ENCODE measurements at regions not wholly inside any gene's neighbourhood (a gene's known extent, or its start where the extent isn't known, plus 50 kb on each side); places are given as distances from the start of the nearest gene placed in this dataset.

GRCh38 chr10:10141782-10142382 lies 875.8 kb upstream of the CELF2 start:
- no peak for DNase-seq (ENCODE audit: low read depth)
- no peak overlapping the region for H3K4me3 ChIP-seq (replicated peaks; ENCODE audit: low read depth, low read length)
- TF ChIP-seq CTCF (IDR thresholded peaks at IDR 0.05; ENCODE audit: low read length, missing control alignments), result no peak

GRCh38 chr10:10146604-10147003 lies 871.1 kb upstream of the CELF2 start:
- TF ChIP-seq CTCF (IDR thresholded peaks at IDR 0.05; ENCODE audit: low read length, missing control alignments), result no peak
- no peak for DNase-seq (ENCODE audit: low read depth)
- no peak overlapping the region for H3K4me3 ChIP-seq (replicated peaks; ENCODE audit: low read depth, low read length)

- H3K4me3 ChIP-seq (replicated peaks; ENCODE audit: low read depth, low read length), result no peak overlapping the region
- no peak for DNase-seq (ENCODE audit: low read depth)
- TF ChIP-seq CTCF (IDR thresholded peaks at IDR 0.05; ENCODE audit: low read length, missing control alignments), result no peak
Observed at GRCh38 chr10:10149899-10150298, 867.8 kb upstream of the CELF2 start.

- no peak for DNase-seq (ENCODE audit: low read depth)
- H3K4me3 ChIP-seq (replicated peaks; ENCODE audit: low read depth, low read length), result no peak overlapping the region
- no peak for TF ChIP-seq CTCF (IDR thresholded peaks at IDR 0.05; ENCODE audit: low read length, missing control alignments)
Observed at GRCh38 chr10:10156917-10157600, 860.6 kb upstream of the CELF2 start.

GRCh38 chr10:10160821-10161312 lies 856.8 kb upstream of the CELF2 start:
- no peak for DNase-seq (ENCODE audit: low read depth)
- no peak overlapping the region for H3K4me3 ChIP-seq (replicated peaks; ENCODE audit: low read depth, low read length)
- no peak for TF ChIP-seq CTCF (IDR thresholded peaks at IDR 0.05; ENCODE audit: low read length, missing control alignments)

- no peak for DNase-seq (ENCODE audit: low read depth)
- H3K4me3 ChIP-seq (replicated peaks; ENCODE audit: low read depth, low read length), result no peak overlapping the region
- TF ChIP-seq CTCF (IDR thresholded peaks at IDR 0.05; ENCODE audit: low read length, missing control alignments), result no peak
Observed at GRCh38 chr10:10164848-10165247, 852.8 kb upstream of the CELF2 start.

GRCh38 chr10:10165415-10165814 lies 852.3 kb upstream of the CELF2 start:
- no peak overlapping the region for H3K4me3 ChIP-seq (replicated peaks; ENCODE audit: low read depth, low read length)
- no peak for TF ChIP-seq CTCF (IDR thresholded peaks at IDR 0.05; ENCODE audit: low read length, missing control alignments)
- no peak for DNase-seq (ENCODE audit: low read depth)
